HL-60 (cell line): ENCODE measurements at regions not wholly inside any gene's neighbourhood (a gene's known extent, or its start where the extent isn't known, plus 50 kb on each side); places are given as distances from the start of the nearest gene placed in this dataset.

Experiments
- POLR2AphosphoS5 ChIP-seq: IDR thresholded peaks from 2 replicates; pipeline ENCODE4 v1.6.1; 2012; ENCODE audit warnings: low read depth
- TF ChIP-seq, protein P1 (sequence below): IDR thresholded peaks from one replicate; pipeline ENCODE4 v1.5.1; 2011; ENCODE audit warnings: low read length, control low read depth, inconsistent platforms; ENCODE audit not compliant: insufficient read depth
- TF ChIP-seq, protein P2 (sequence below): IDR thresholded peaks from 2 replicates; pipeline ENCODE4 v1.6.1; 2012; ENCODE audit warnings: low read depth; ENCODE audit not compliant: insufficient replicate concordance

DNA sequence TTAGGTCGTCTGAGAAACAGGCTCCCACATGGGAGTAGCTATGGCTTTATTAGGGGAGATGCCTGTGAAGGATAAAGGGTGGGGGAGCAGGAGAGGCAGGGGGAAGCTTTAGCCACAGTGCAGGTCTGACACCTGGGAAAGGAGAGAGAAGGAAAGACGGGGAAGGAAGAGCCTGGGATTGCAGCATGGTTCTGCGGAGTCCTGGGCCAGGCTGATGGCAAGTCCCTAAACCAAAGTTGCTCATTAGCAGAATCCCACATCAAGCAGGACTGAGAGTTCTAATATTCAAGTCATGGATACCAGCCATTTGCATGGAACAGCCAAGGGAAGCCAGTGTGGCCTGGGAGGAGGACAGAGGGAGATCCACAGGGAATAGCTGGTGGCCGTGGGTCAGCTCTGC lies 414.8 kb downstream of the RPS24 start:
- TF ChIP-seq, protein P1, sequence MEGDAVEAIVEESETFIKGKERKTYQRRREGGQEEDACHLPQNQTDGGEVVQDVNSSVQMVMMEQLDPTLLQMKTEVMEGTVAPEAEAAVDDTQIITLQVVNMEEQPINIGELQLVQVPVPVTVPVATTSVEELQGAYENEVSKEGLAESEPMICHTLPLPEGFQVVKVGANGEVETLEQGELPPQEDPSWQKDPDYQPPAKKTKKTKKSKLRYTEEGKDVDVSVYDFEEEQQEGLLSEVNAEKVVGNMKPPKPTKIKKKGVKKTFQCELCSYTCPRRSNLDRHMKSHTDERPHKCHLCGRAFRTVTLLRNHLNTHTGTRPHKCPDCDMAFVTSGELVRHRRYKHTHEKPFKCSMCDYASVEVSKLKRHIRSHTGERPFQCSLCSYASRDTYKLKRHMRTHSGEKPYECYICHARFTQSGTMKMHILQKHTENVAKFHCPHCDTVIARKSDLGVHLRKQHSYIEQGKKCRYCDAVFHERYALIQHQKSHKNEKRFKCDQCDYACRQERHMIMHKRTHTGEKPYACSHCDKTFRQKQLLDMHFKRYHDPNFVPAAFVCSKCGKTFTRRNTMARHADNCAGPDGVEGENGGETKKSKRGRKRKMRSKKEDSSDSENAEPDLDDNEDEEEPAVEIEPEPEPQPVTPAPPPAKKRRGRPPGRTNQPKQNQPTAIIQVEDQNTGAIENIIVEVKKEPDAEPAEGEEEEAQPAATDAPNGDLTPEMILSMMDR = no peak
- TF ChIP-seq, protein P2, sequence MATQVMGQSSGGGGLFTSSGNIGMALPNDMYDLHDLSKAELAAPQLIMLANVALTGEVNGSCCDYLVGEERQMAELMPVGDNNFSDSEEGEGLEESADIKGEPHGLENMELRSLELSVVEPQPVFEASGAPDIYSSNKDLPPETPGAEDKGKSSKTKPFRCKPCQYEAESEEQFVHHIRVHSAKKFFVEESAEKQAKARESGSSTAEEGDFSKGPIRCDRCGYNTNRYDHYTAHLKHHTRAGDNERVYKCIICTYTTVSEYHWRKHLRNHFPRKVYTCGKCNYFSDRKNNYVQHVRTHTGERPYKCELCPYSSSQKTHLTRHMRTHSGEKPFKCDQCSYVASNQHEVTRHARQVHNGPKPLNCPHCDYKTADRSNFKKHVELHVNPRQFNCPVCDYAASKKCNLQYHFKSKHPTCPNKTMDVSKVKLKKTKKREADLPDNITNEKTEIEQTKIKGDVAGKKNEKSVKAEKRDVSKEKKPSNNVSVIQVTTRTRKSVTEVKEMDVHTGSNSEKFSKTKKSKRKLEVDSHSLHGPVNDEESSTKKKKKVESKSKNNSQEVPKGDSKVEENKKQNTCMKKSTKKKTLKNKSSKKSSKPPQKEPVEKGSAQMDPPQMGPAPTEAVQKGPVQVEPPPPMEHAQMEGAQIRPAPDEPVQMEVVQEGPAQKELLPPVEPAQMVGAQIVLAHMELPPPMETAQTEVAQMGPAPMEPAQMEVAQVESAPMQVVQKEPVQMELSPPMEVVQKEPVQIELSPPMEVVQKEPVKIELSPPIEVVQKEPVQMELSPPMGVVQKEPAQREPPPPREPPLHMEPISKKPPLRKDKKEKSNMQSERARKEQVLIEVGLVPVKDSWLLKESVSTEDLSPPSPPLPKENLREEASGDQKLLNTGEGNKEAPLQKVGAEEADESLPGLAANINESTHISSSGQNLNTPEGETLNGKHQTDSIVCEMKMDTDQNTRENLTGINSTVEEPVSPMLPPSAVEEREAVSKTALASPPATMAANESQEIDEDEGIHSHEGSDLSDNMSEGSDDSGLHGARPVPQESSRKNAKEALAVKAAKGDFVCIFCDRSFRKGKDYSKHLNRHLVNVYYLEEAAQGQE = no peak
- no peak for TF ChIP-seq POLR2AphosphoS5
